ENCODE measurements at regions not wholly inside any gene's neighbourhood (a gene's known extent, or its start where the extent isn't known, plus 50 kb on each side); places are given as distances from the start of the nearest gene placed in this dataset.

- Histone ChIP-seq H2AK5ac (ENCODE audit: low read depth, low read length) (no peak overlapping the region), H4K8ac (ENCODE audit: extremely low read depth, insufficient read depth, low read length) (0 out of 2 replicates have a peak overlapping the region, but pooled peaks have one; percentile 18)
- CTCF ChIA-PET (ENCODE audit: partially characterized antibody): interaction anchor here (0.7 to 5.0 kb wide), 32 partner anchors 12 to 326 kb away, joined by 3 to 25 read pairs (median 3); partner anchors contain the start of gene SMIM20
- no peak for TF ChIP-seq RFX5 (IDR thresholded peaks at IDR 0.05; ENCODE audit: borderline replicate concordance, low read depth, low read length)
- no peak for TF ChIP-seq ZNF274 (IDR thresholded peaks at IDR 0.05; ENCODE audit: borderline replicate concordance, extremely low read depth, low read length)
- TF ChIP-seq TBP (IDR thresholded peaks at IDR 0.05; ENCODE audit: low read depth, low read length): no peak
- TF ChIP-seq GTF2F1 (IDR thresholded peaks at IDR 0.05; ENCODE audit: borderline replicate concordance, low read depth, low read length): no peak
- TF ChIP-seq RNF2 (IDR thresholded peaks at IDR 0.05; ENCODE audit: borderline replicate concordance, low read depth, low read length, missing control alignments, poor library complexity, severe bottlenecking): no peak
- TF ChIP-seq, protein P1, sequence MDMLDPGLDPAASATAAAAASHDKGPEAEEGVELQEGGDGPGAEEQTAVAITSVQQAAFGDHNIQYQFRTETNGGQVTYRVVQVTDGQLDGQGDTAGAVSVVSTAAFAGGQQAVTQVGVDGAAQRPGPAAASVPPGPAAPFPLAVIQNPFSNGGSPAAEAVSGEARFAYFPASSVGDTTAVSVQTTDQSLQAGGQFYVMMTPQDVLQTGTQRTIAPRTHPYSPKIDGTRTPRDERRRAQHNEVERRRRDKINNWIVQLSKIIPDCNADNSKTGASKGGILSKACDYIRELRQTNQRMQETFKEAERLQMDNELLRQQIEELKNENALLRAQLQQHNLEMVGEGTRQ (IDR thresholded peaks at IDR 0.05; ENCODE audit: low read length): no peak
- TF ChIP-seq TCF12 (IDR thresholded peaks at IDR 0.05; ENCODE audit: low read depth, low read length): 0 out of 2 replicates have a peak, but pooled peaks have one; percentile 30
- TF ChIP-seq TAF1 (IDR thresholded peaks at IDR 0.05; ENCODE audit: low read depth, low read length): peak; percentile 20; the same call in 1 of the 2 replicates
- TF ChIP-seq, protein P2, sequence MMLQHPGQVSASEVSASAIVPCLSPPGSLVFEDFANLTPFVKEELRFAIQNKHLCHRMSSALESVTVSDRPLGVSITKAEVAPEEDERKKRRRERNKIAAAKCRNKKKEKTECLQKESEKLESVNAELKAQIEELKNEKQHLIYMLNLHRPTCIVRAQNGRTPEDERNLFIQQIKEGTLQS (IDR thresholded peaks at IDR 0.05; ENCODE audit: insufficient read depth, low read depth, low read length): no peak
Observed at GRCh38 chr4:25993395-25994185, 79.6 kb downstream of the SMIM20 start.

More at GRCh38 chr4:25993395-25994185, 79.6 kb downstream of the SMIM20 start:
- peak overlapping the region; percentile 47 for H2BK120ac ChIP-seq (replicated peaks; ENCODE audit: low read depth, low read length)
- H4K20me1 ChIP-seq (replicated peaks in 1 of 2; ENCODE audit: control insufficient read depth in 1 of 2, insufficient read depth in 2 of 2, low read length in 2 of 2): no peaks in the 10 kb centered on the region
- peak overlapping the region; percentile 7 to 46 for H3K4me2 ChIP-seq (ENCODE audit: insufficient read depth in 1 of 2, low read depth in 2 of 2, low read length in 2 of 2)
- POLR2A ChIA-PET (ENCODE audit: partially characterized antibody): interaction anchor here (0.5 to 3.2 kb wide), 5 partner anchors 13 to 410 kb away, joined by 3 to 29 read pairs (median 4); no protein-coding TSS in a partner anchor
- H3K23ac ChIP-seq (ENCODE audit: insufficient read length): no peak overlapping the region
- H2BK20ac ChIP-seq (ENCODE audit: low read length): no peak overlapping the region
- H2BK15ac ChIP-seq (ENCODE audit: low read length): 0 out of 2 replicates have a peak overlapping the region, but pooled peaks have one; percentile 55
- H2BK5ac ChIP-seq (ENCODE audit: low read depth, low read length): peak overlapping the region; percentile 67; the same call in 1 of the 2 replicates
- H3K18ac ChIP-seq (ENCODE audit: extremely low read depth, low read length): peak overlapping the region; percentile 26; the same call in 1 of the 2 replicates
- H3K27me3 ChIP-seq (replicated peaks in 1 of 4; ENCODE audit: control insufficient read depth in 3 of 4, extremely low read depth in 1 of 4, insufficient read depth in 3 of 4, low read length in 3 of 4): no peaks in the 10 kb centered on the region
- H3K79me1 ChIP-seq (ENCODE audit: low read depth, low read length): no peaks in the 10 kb centered on the region
- peak overlapping the region; percentile 46; the same call in 1 of the 2 replicates for H3K27ac ChIP-seq (ENCODE audit: low read depth, low read length)
- no peaks in the 10 kb centered on the region for H3K79me2 ChIP-seq (ENCODE audit: control insufficient read depth in 1 of 2, insufficient read depth in 2 of 2, low read length in 2 of 2)
- no peak overlapping the region for H3K14ac ChIP-seq (ENCODE audit: insufficient read length)
- H2AFZ ChIP-seq (ENCODE audit: low read length): peak overlapping the region; percentile 54; the same call in 1 of the 2 replicates
- no peaks in the 10 kb centered on the region; a peak in 1 of 8 replicates for H3K36me3 ChIP-seq (ENCODE audit: control insufficient read depth in 2 of 4, insufficient read depth in 4 of 4, low read length in 3 of 4)
- H3K9me3 ChIP-seq (ENCODE audit: insufficient read depth in 2 of 2, low read depth in 1 of 2, low read length in 1 of 2): no peaks in the 10 kb centered on the region
- FAIRE-seq (peak; percentile 99), DNase-seq (ENCODE audit: low read depth in 1 of 2, low spot score in 2 of 2) (peak; percentile 93 to 97)
- H3K56ac ChIP-seq (replicated peaks; ENCODE audit: insufficient read length, low read depth, low read length): no peak overlapping the region
- H3K4me1 ChIP-seq (replicated peaks in 1 of 4; ENCODE audit: control insufficient read depth in 3 of 4, insufficient read depth in 4 of 4, low read length in 3 of 4): peaks cover 0 to 5% (median 3%) of the 10 kb centered on the region in 4 experiments; a peak in 3 of 7 replicates
- H2BK12ac ChIP-seq (ENCODE audit: low read depth, low read length): peak overlapping the region; percentile 20; the same call in 1 of the 2 replicates
- no peaks in the 10 kb centered on the region for H3K23me2 ChIP-seq (ENCODE audit: low read depth, low read length)
- peak overlapping the region; percentile 41 for H3K4ac ChIP-seq (replicated peaks; ENCODE audit: insufficient read length, low read depth, low read length)
- peak overlapping the region; percentile 12 for H4K5ac ChIP-seq (ENCODE audit: insufficient read length, low read depth, low read length)
- H4K91ac ChIP-seq (replicated peaks; ENCODE audit: insufficient read length, low read length): peak overlapping the region; percentile 52
- H3K9ac ChIP-seq (replicated peaks in 1 of 4; ENCODE audit: extremely low read depth in 1 of 4, low read depth in 3 of 4, low read length in 3 of 4): no peak overlapping the region; a peak in 1 of 7 replicates
- H3K4me3 ChIP-seq (ENCODE audit: extremely low read depth in 1 of 4, insufficient read depth in 2 of 4, low read depth in 3 of 4, low read length in 4 of 4): peak overlapping the region in 2 of 4 experiments; percentile 1 to 45; a peak in 3 of 8 replicates
- WGBS, 2 experiments (ENCODE audit: extremely low coverage in 1 of 2, insufficient coverage in 1 of 2, insufficient read length in 1 of 2, insufficient replicate concordance in 2 of 2, low coverage in 1 of 2, low lambda C conversion rate in 2 of 2, missing lambda C conversion rate in 1 of 2): 20% methylated on average over 16 of the region's 16 CpGs; no CpG with 5 or more reads in 1 of the 2 experiments

Data from H1 (cell line).